Esophagus muscularis mucosa (tissue), 4 donors: ENCODE measurements at regions not wholly inside any gene's neighbourhood (a gene's known extent, or its start where the extent isn't known, plus 50 kb on each side); places are given as distances from the start of the nearest gene placed in this dataset.
"Not testable (repeated sequence)": the region's sequence is repeated elsewhere in the genome, so short reads cannot be mapped to it uniquely, and the experiment has no call there.

Experiments used
- DNase-seq: peaks from one replicate; pipeline ENCODE4 v3.0.0-alpha.2; 2017; ENCODE audit errors: extremely low spot score
- H3K27ac ChIP-seq, 4 donors: fragments of 200-600 bp; sonication (generic); replicated peaks in 1 of 4; 1 replicate in 3 of 4; 2 replicates in 1 of 4; pipeline ENCODE4 v1.5.1; 2016 to 2019; ENCODE audit warnings: mild to moderate bottlenecking in 1 of 4
- H3K27me3 ChIP-seq, 4 donors: fragments of 200-600 bp; sonication (generic); one replicate each; pipeline versions ENCODE4 v1.5.1 to v1.6.0; 2016 to 2019
- H3K36me3 ChIP-seq, 4 donors: fragments of 200-600 bp; sonication (generic); one replicate each; pipeline ENCODE4 v1.5.1; 2016 to 2019
- H3K4me1 ChIP-seq, 4 donors: fragments of 200-600 bp; sonication (generic); one replicate each; pipeline ENCODE4 v1.5.1; 2016 to 2019
- H3K4me3 ChIP-seq, 4 donors: fragments of 200-600 bp; sonication (generic); 1 replicate in 2 of 4; 2 replicates in 2 of 4; pipeline ENCODE4 v1.5.1; 2016 to 2019; ENCODE audit warnings: mild to moderate bottlenecking in 4 of 4, moderate library complexity in 1 of 4
- H3K9me3 ChIP-seq, 4 donors: fragments of 200-600 bp; sonication (generic); 1 replicate in 3 of 4; 2 replicates in 1 of 4; pipeline ENCODE4 v1.5.1; 2016 to 2019
- CTCF ChIP-seq, 3 experiments: fragments of 200-600 bp in 2 of 3; fragments of 450-650 bp in 1 of 3; sonication (generic) in 2 of 3; IDR thresholded peaks; one replicate each; pipeline ENCODE4 v1.5.1; 2017 to 2019; ENCODE audit warnings: antibody characterized with exemption in 3 of 3, mild to moderate bottlenecking in 2 of 3, moderate library complexity in 1 of 3
- EP300 ChIP-seq: sonication (generic); formaldehyde crosslinking; IDR thresholded peaks from one replicate; pipeline ENCODE4 v1.6.1; 2017; ENCODE audit warnings: antibody characterized with exemption
- POLR2A ChIP-seq: fragments of 450-650 bp; IDR thresholded peaks from one replicate; pipeline ENCODE4 v1.6.1; 2017; ENCODE audit warnings: antibody characterized with exemption, moderate library complexity, mild to moderate bottlenecking, low read depth
- POLR2AphosphoS5 ChIP-seq, 2 donors: sonication (generic); formaldehyde crosslinking; IDR thresholded peaks; one replicate each; pipeline ENCODE4 v1.6.1; 2017; ENCODE audit warnings: antibody characterized with exemption in 2 of 2
- WGBS: methylation state at CpG from one replicate; pipeline ENCODE4 v1.1.5; 2018; 5-methylcytosine and 5-hydroxymethylcytosine counted together
- intact Hi-C: fragments of 100-400 bp; cut with DNase I; formaldehyde crosslinking; loops from one replicate; pipeline ENCODE4 v1.15.1; 2023

- DNase-seq, result no peak
- TF ChIP-seq POLR2AphosphoS5 (IDR thresholded peaks at IDR 0.05) (no peak), EP300 (no peak)
- WGBS, result 83% methylated on average over 8 of the region's 13 CpGs
- Histone ChIP-seq H3K4me3 (no peak overlapping the region), H3K36me3 (no peaks in the 10 kb centered on the region), H3K27me3 (peaks cover 0 to 37% (median 0%) of the 10 kb centered on the region in 4 donors), H3K4me1 (peaks cover 0 to 9% (median 3%) of the 10 kb centered on the region in 4 donors), H3K27ac (no peak overlapping the region), H3K9me3 (no peaks in the 10 kb centered on the region)
- intact Hi-C loops, result no loop called here
Measured at GRCh38 chr22:44646141-44646540, 55.9 kb upstream of the PRR5 start.

GRCh38 chr22:44645531-44645930, 56.5 kb upstream of the PRR5 start:
- TF ChIP-seq CTCF (IDR thresholded peaks at IDR 0.05) (no peak), POLR2A (no peak)
- Histone ChIP-seq H3K36me3 (no peaks in the 10 kb centered on the region), H3K9me3 (no peaks in the 10 kb centered on the region), H3K27ac (no peak overlapping the region), H3K27me3 (peaks cover 0 to 38% (median 0%) of the 10 kb centered on the region in 4 donors), H3K4me1 (peaks cover 0 to 10% (median 6%) of the 10 kb centered on the region in 4 donors), H3K4me3 (no peak overlapping the region)
- no peak for DNase-seq
- WGBS, result 76% methylated on average over 11 of the region's 11 CpGs
- intact Hi-C loops, result no loop called here

- Histone ChIP-seq H3K4me1 (peaks cover 0 to 15% (median 11%) of the 10 kb centered on the region in 4 donors), H3K27me3 (peaks cover 0 to 38% (median 0%) of the 10 kb centered on the region in 4 donors), H3K36me3 (no peaks in the 10 kb centered on the region), H3K9me3 (no peaks in the 10 kb centered on the region), H3K27ac (no peak overlapping the region), H3K4me3 (no peak overlapping the region)
- TF ChIP-seq CTCF (IDR thresholded peaks at IDR 0.05) (no peak), POLR2AphosphoS5 (IDR thresholded peaks at IDR 0.05) (no peak), EP300 (no peak), POLR2A (no peak)
- intact Hi-C loops, result no loop called here
- WGBS, result 75% methylated on average over 4 of the region's 4 CpGs
- DNase-seq, result no peak
Measured at GRCh38 chr22:44645083-44645482, 56.9 kb upstream of the PRR5 start.

DNA sequence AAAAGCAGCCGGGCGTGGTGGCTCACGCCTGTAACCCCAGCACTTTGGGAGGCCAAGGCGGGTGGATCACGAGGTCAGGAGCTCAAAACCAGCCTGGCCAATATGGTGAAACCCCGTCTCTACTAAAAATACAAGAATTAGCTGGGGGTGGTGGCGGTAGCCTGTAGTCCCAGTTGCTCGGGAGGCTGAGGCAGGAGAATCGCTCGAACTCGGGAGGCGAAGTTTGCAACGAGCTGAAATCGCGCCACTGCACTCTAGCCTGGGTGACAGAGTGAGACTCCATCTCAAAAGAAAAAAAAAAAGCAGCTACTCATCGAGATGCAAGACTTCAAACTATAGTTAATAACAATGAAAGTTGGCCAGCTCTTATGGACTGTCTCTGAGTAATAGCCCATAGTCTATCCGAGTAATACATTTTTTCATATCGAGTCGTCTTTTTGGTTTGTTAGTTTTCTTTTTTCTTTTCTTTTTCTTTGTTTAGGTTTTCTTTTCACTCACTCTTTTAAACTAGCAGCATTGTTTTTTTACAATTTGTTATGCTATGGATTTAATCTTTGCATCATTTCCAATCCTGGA, 58.4 kb upstream of the PRR5 start:
- H3K27me3 ChIP-seq, result peaks cover 0 to 29% (median 0%) of the 10 kb centered on the region in 4 donors
- H3K4me3 ChIP-seq, H3K36me3 ChIP-seq, H3K27ac ChIP-seq, DNase-seq, H3K9me3 ChIP-seq, intact Hi-C loops: not testable (repeated sequence)
- H3K4me1 ChIP-seq, result peaks cover 0 to 29% (median 24%) of the 10 kb centered on the region in 4 donors
- WGBS, result 85% methylated on average over 19 of the region's 19 CpGs

DNA sequence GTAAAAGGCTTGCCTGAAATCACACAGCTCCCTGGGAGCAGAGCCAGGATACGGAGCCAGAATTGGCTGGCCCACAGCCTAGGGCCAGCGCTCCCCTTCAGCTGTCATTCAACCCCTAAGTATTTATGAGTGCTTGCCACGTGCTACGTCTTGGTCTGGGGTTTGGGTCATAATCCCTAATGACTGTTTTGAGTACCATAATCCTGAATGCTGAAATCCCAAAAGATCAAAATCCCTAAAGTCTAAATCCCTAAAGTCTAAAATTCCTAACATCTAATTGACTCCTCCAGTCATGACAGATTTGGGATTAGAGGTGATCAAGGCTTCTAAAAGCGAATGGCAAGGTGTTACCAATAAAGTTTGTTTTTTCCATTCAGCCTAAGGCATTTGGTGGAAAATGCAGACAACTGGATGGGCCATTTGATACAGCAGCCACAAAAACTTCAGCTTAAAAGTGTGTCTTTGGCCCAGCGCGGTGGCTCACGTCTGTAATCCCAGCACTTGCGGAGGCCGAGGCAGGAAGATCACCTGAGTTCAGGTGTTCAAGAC, 59.8 kb upstream of the PRR5 start:
- intact Hi-C loops, result no loop called here
- Histone ChIP-seq H3K27me3 (peaks cover 0 to 24% (median 0%) of the 10 kb centered on the region in 4 donors), H3K4me1 (peaks cover 0 to 28% (median 26%) of the 10 kb centered on the region in 4 donors), H3K27ac (no peak overlapping the region), H3K9me3 (no peaks in the 10 kb centered on the region), H3K36me3 (no peaks in the 10 kb centered on the region), H3K4me3 (no peak overlapping the region)
- DNase-seq, result no peak
- 80% methylated on average over 10 of the region's 10 CpGs for WGBS
- TF ChIP-seq CTCF (IDR thresholded peaks at IDR 0.05), result no peak
- no peak for TF ChIP-seq POLR2A
- no peak for TF ChIP-seq POLR2AphosphoS5 (IDR thresholded peaks at IDR 0.05)
